ENCODE measurements at regions not wholly inside any gene's neighbourhood (a gene's known extent, or its start where the extent isn't known, plus 50 kb on each side); places are given as distances from the start of the nearest gene placed in this dataset.

DNA sequence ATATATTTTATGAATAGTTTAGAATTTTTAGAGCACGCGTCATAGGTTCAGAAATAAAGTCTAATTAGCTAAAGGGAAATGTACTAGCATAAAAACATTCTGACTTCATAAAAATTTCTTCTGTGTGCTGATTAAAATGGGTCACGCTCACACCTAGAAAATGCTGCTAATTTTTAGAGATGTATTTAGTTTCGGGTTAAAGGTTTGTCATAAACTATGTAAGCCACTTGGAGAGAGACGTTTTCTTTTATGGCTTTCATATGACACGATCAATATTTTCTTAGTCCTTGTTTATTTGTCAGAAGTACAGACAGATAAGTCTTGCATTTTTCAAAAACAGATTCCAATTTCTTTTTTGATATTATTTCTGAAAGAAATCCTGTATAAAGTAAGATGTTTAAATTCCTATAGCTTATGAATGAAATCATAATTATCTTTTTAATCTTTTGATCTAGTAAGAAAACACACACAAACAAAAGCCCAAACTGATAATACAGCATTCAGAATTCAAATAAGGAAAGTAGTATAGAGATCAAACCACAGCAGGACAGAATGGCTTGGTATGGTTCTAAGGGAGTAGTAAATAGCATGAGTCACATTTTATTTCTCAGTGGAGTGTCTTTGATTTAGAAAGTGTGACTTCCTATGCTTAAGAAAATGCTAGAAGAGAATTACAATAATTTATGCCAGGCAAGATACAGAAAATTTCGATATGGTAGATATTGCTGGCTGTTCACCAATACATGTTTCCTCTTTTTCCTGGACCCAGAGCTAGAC, 236.6 kb downstream of the GPD2 start:
- TF ChIP-seq, protein P1, sequence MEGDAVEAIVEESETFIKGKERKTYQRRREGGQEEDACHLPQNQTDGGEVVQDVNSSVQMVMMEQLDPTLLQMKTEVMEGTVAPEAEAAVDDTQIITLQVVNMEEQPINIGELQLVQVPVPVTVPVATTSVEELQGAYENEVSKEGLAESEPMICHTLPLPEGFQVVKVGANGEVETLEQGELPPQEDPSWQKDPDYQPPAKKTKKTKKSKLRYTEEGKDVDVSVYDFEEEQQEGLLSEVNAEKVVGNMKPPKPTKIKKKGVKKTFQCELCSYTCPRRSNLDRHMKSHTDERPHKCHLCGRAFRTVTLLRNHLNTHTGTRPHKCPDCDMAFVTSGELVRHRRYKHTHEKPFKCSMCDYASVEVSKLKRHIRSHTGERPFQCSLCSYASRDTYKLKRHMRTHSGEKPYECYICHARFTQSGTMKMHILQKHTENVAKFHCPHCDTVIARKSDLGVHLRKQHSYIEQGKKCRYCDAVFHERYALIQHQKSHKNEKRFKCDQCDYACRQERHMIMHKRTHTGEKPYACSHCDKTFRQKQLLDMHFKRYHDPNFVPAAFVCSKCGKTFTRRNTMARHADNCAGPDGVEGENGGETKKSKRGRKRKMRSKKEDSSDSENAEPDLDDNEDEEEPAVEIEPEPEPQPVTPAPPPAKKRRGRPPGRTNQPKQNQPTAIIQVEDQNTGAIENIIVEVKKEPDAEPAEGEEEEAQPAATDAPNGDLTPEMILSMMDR (IDR thresholded peaks at IDR 0.05; ENCODE audit: low read depth, low read length, poor library complexity, severe bottlenecking): no peak
- TF ChIP-seq EZH2phosphoT487 (IDR thresholded peaks at IDR 0.05; ENCODE audit: borderline replicate concordance, low read length): no peak

Measured in DOHH2 (cell line).